ENCODE measurements at regions not wholly inside any gene's neighbourhood (a gene's known extent, or its start where the extent isn't known, plus 50 kb on each side); places are given as distances from the start of the nearest gene placed in this dataset.

DNA sequence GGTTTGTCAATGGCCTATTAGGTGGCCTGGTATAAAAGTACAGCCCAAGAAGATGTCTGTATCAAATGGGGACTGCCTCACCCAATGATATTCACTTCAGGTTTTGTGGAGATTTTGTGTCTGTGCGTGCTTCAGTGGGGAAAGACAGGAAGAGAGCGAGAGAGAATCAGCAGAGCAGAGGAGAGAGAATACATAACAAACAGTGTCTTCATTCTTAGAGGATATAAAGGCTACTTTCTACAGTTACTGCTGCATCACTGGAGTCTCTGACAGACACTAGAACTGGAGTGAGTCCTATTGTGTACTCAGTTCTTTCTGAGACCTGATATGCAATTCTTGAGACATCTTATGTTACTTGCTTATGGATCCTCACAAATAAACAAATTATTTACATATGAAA, 115.0 kb downstream of the CASP12 start:
- TF ChIP-seq TAF1 (IDR thresholded peaks at IDR 0.05; ENCODE audit: low read depth) (no peak), EGR1 (IDR thresholded peaks at IDR 0.05) (no peak), TEAD4 (IDR thresholded peaks at IDR 0.05) (no peak), FOXM1 (IDR thresholded peaks at IDR 0.05; ENCODE audit: borderline replicate concordance, low read depth) (no peak), TCF12 (IDR thresholded peaks at IDR 0.05; ENCODE audit: low read depth) (no peak), EP300 (IDR thresholded peaks at IDR 0.05; ENCODE audit: borderline replicate concordance) (no peak), NFIC (IDR thresholded peaks at IDR 0.05) (no peak), CEBPB (IDR thresholded peaks at IDR 0.05) (no peak), YY1 (IDR thresholded peaks at IDR 0.05; ENCODE audit: low read depth) (no peak), RAD21 (IDR thresholded peaks at IDR 0.05; ENCODE audit: low read depth) (no peak), ZBTB7A (IDR thresholded peaks at IDR 0.05; ENCODE audit: low read depth) (no peak), CREB1 (IDR thresholded peaks at IDR 0.05; ENCODE audit: low read depth) (no peak)
- TF ChIP-seq, protein P1, sequence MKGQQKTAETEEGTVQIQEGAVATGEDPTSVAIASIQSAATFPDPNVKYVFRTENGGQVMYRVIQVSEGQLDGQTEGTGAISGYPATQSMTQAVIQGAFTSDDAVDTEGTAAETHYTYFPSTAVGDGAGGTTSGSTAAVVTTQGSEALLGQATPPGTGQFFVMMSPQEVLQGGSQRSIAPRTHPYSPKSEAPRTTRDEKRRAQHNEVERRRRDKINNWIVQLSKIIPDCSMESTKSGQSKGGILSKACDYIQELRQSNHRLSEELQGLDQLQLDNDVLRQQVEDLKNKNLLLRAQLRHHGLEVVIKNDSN (IDR thresholded peaks at IDR 0.05) = no peak
- TF ChIP-seq, protein P2, sequence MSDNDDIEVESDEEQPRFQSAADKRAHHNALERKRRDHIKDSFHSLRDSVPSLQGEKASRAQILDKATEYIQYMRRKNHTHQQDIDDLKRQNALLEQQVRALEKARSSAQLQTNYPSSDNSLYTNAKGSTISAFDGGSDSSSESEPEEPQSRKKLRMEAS (IDR thresholded peaks at IDR 0.05) = no peak
- TF ChIP-seq, protein P3, sequence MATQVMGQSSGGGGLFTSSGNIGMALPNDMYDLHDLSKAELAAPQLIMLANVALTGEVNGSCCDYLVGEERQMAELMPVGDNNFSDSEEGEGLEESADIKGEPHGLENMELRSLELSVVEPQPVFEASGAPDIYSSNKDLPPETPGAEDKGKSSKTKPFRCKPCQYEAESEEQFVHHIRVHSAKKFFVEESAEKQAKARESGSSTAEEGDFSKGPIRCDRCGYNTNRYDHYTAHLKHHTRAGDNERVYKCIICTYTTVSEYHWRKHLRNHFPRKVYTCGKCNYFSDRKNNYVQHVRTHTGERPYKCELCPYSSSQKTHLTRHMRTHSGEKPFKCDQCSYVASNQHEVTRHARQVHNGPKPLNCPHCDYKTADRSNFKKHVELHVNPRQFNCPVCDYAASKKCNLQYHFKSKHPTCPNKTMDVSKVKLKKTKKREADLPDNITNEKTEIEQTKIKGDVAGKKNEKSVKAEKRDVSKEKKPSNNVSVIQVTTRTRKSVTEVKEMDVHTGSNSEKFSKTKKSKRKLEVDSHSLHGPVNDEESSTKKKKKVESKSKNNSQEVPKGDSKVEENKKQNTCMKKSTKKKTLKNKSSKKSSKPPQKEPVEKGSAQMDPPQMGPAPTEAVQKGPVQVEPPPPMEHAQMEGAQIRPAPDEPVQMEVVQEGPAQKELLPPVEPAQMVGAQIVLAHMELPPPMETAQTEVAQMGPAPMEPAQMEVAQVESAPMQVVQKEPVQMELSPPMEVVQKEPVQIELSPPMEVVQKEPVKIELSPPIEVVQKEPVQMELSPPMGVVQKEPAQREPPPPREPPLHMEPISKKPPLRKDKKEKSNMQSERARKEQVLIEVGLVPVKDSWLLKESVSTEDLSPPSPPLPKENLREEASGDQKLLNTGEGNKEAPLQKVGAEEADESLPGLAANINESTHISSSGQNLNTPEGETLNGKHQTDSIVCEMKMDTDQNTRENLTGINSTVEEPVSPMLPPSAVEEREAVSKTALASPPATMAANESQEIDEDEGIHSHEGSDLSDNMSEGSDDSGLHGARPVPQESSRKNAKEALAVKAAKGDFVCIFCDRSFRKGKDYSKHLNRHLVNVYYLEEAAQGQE (IDR thresholded peaks at IDR 0.05; ENCODE audit: low read depth) = no peak

DNA sequence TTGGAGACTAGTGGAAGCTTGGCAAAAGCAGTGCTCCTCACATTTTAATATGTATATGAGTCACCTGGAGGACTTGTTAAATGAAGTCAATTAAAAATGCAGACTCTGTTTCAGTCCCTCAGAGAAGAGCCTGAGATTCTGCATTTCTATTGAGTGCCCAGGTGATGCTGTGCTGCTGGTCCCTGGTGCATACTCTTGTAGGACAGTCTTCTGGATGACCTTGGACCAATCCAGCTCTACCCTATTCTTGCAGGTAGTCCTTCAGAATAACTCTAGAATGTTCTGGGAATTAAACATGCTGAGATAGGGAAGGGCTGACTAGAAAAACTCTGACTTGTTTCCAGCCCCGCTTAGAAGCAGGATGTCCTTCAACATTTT, 115.9 kb downstream of the CASP12 start:
- TF ChIP-seq YY1 (IDR thresholded peaks at IDR 0.05; ENCODE audit: low read depth) (no peak), ZBTB7A (IDR thresholded peaks at IDR 0.05; ENCODE audit: low read depth) (no peak), RAD21 (IDR thresholded peaks at IDR 0.05; ENCODE audit: low read depth) (no peak), CREB1 (IDR thresholded peaks at IDR 0.05; ENCODE audit: low read depth) (no peak), TCF12 (IDR thresholded peaks at IDR 0.05; ENCODE audit: low read depth) (no peak)
- TF ChIP-seq, protein P1 (IDR thresholded peaks at IDR 0.05) = no peak

DNA sequence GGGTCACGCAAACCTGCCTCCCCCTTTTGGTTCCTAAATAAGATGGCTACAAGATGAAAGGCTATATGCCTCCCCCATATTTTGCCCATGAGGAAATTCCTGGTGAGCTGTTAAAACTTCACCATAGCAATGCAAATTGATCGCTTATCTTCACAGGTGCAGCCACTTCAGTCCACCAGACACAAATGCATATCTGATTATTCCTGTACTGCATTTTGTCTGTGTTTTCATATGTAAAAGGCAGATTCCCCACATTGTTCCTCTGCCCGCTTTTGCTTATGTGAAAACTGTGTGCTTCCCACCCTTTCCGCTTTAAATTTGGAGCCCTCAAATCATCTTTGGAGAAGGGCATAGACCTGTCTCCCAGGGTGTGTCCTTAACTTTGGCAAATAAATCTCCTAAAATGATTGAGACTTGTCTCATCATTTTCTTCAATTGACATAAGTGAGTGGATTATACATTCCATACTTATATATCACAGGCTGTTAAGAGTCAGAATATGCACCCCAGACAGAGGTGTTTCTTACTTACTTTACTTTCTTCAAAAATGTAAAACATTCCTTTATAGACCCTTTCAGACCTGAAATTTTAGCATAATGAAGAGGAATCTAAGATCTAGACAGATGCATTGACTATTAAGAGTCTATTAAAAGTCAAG, 116.4 kb downstream of the CASP12 start:
- TF ChIP-seq, protein P2 (IDR thresholded peaks at IDR 0.05) = no peak
- TF ChIP-seq, protein P1 (IDR thresholded peaks at IDR 0.05) = no peak
- TF ChIP-seq, protein P3 (IDR thresholded peaks at IDR 0.05; ENCODE audit: low read depth) = no peak
- TF ChIP-seq RAD21 (IDR thresholded peaks at IDR 0.05; ENCODE audit: low read depth) (no peak), NFIC (IDR thresholded peaks at IDR 0.05) (no peak), ZBTB7A (IDR thresholded peaks at IDR 0.05; ENCODE audit: low read depth) (no peak), TAF1 (IDR thresholded peaks at IDR 0.05; ENCODE audit: low read depth) (no peak), EGR1 (IDR thresholded peaks at IDR 0.05) (no peak), YY1 (IDR thresholded peaks at IDR 0.05; ENCODE audit: low read depth) (no peak)

DNA sequence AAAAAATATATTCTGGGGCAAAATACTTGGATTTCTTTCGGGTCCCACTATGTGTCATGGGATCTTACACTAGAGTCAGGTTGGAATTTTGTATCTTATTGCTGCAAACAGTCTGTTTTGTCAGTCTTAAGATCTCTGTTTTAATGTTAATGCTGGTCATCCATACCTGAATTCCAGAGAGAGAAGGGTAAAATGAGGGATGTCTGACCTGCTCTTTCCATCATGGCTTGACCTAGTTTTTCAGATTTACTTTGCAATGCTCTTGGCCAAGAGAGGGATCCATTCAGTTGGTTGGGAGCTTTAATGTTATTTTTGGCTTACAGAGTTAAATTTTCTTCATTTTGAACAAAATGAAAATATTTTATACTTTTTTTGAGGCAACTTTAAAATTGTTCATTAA, 117.2 kb downstream of the CASP12 start:
- TF ChIP-seq TCF12 (IDR thresholded peaks at IDR 0.05; ENCODE audit: low read depth) (no peak), EP300 (IDR thresholded peaks at IDR 0.05; ENCODE audit: borderline replicate concordance) (no peak), CEBPB (IDR thresholded peaks at IDR 0.05) (no peak), FOXM1 (IDR thresholded peaks at IDR 0.05; ENCODE audit: borderline replicate concordance, low read depth) (no peak), ZBTB7A (IDR thresholded peaks at IDR 0.05; ENCODE audit: low read depth) (no peak), CREB1 (IDR thresholded peaks at IDR 0.05; ENCODE audit: low read depth) (no peak), RAD21 (IDR thresholded peaks at IDR 0.05; ENCODE audit: low read depth) (no peak), TAF1 (IDR thresholded peaks at IDR 0.05; ENCODE audit: low read depth) (no peak), YY1 (IDR thresholded peaks at IDR 0.05; ENCODE audit: low read depth) (no peak), NFIC (IDR thresholded peaks at IDR 0.05) (no peak), TEAD4 (IDR thresholded peaks at IDR 0.05) (no peak), EGR1 (IDR thresholded peaks at IDR 0.05) (no peak)
- TF ChIP-seq, protein P2 (IDR thresholded peaks at IDR 0.05) = no peak
- TF ChIP-seq, protein P3 (IDR thresholded peaks at IDR 0.05; ENCODE audit: low read depth) = no peak
- TF ChIP-seq, protein P1 (IDR thresholded peaks at IDR 0.05) = no peak
